ENCODE measurements at regions not wholly inside any gene's neighbourhood (a gene's known extent, or its start where the extent isn't known, plus 50 kb on each side); places are given as distances from the start of the nearest gene placed in this dataset.

GRCh38 chr17:53919356-53919755 lies 96.6 kb downstream of the KIF2B start (continued):
- TF ChIP-seq MXI1 (IDR thresholded peaks at IDR 0.05; ENCODE audit: low read depth, low read length) (no peak), CEBPZ (IDR thresholded peaks at IDR 0.05; ENCODE audit: low read depth, low read length) (no peak), ZNF24 (IDR thresholded peaks at IDR 0.05) (no peak)

GRCh38 chr17:53924530-53925455 lies 102.1 kb downstream of the KIF2B start:
- no peaks in the 10 kb centered on the region for H3K27me3 ChIP-seq (replicated peaks in 1 of 2; ENCODE audit: control insufficient read depth in 2 of 2, insufficient read depth in 2 of 2, low read length in 1 of 2)
- ATAC-seq (no peak), DNase-seq (ENCODE audit: low read depth, low spot score) (no peak), FAIRE-seq (no peak)
- no peak overlapping the region for H3K4me3 ChIP-seq
- CTCF ChIA-PET = no interaction called here
- no peaks in the 10 kb centered on the region for H3K4me1 ChIP-seq (ENCODE audit: control insufficient read depth, insufficient read depth, low read length)
- H3K4me2 ChIP-seq (ENCODE audit: control insufficient read depth, insufficient read depth) = no peak overlapping the region
- SMC1A ChIA-PET (ENCODE audit: uncharacterized antibody, unreplicated experiment) = no interaction called here
- H3K79me2 ChIP-seq (ENCODE audit: control insufficient read depth, insufficient read depth, low read length) = no peaks in the 10 kb centered on the region
- no peaks in the 10 kb centered on the region for H3K36me3 ChIP-seq (ENCODE audit: control insufficient read depth in 2 of 2, insufficient read depth in 2 of 2, low read length in 1 of 2)
- H4K20me1 ChIP-seq (ENCODE audit: control insufficient read depth, insufficient read depth) = no peaks in the 10 kb centered on the region
- no peak overlapping the region for H2AFZ ChIP-seq (ENCODE audit: control insufficient read depth, low read depth, low read length)
- H3K9ac ChIP-seq (ENCODE audit: control insufficient read depth, insufficient read depth, low read length) = no peak overlapping the region
- RAD21 ChIA-PET (ENCODE audit: unreplicated experiment) = no interaction called here
- in situ Hi-C loops (cut with MboI) (no loop called here), intact Hi-C loops (cut with micrococcal nuclease; ENCODE audit: unreplicated experiment) (no loop called here)
- TF ChIP-seq ZNF274 (IDR thresholded peaks at IDR 0.05; ENCODE audit: insufficient read depth, insufficient read length) (no peak), TBL1XR1 (IDR thresholded peaks at IDR 0.05; ENCODE audit: low read depth, low read length) (no peak), STAT1 (conservative IDR thresholded peaks at IDR 0.05) (no peak), BHLHE40 (IDR thresholded peaks at IDR 0.05; ENCODE audit: borderline replicate concordance in 1 of 2, low read depth in 2 of 2, low read length in 1 of 2) (no peak), SMARCA5 (IDR thresholded peaks at IDR 0.05) (no peak), PRDM15 (CRISPR knock-in tag; IDR thresholded peaks at IDR 0.05) (no peak), LARP7 (IDR thresholded peaks at IDR 0.05) (no peak), IRF3 (IDR thresholded peaks at IDR 0.05) (no peak), TCF3 (IDR thresholded peaks at IDR 0.05; ENCODE audit: borderline replicate concordance, insufficient read depth, low read depth, low read length) (no peak), HDAC2 (IDR thresholded peaks at IDR 0.05) (no peak)
- WGBS (ENCODE audit: insufficient coverage, insufficient replicate concordance, low lambda C conversion rate, missing lambda C conversion rate) = 23% methylated on average over 4 of the region's 4 CpGs
- no TSS peak for BruUV-seq (replicated peaks)
- POLR2A ChIA-PET = no interaction called here
- H3K27ac ChIP-seq (ENCODE audit: control insufficient read depth, insufficient read depth) = no peak overlapping the region
- no peaks in the 10 kb centered on the region for H3K9me3 ChIP-seq (replicated peaks; ENCODE audit: control insufficient read depth, insufficient read depth, low read length)

All from GM12878 (cell line).